Loucy (cell line): ENCODE measurements at regions not wholly inside any gene's neighbourhood (a gene's known extent, or its start where the extent isn't known, plus 50 kb on each side); places are given as distances from the start of the nearest gene placed in this dataset.

Experiments used
- EZH2phosphoT487 ChIP-seq: fragments of 200-600 bp; IDR thresholded peaks from 2 replicates; pipeline ENCODE4 v1.6.1; 2018; ENCODE audit warnings: antibody characterized with exemption, mild to moderate bottlenecking, moderate library complexity, borderline replicate concordance
- TF ChIP-seq, protein P1 (sequence below): fragments of 200-600 bp; sonication (generic); conservative IDR thresholded peaks from 2 replicates; pipeline ENCODE4 v1.5.1; 2014; ENCODE audit warnings: mild to moderate bottlenecking, antibody characterized with exemption, low read length

DNA sequence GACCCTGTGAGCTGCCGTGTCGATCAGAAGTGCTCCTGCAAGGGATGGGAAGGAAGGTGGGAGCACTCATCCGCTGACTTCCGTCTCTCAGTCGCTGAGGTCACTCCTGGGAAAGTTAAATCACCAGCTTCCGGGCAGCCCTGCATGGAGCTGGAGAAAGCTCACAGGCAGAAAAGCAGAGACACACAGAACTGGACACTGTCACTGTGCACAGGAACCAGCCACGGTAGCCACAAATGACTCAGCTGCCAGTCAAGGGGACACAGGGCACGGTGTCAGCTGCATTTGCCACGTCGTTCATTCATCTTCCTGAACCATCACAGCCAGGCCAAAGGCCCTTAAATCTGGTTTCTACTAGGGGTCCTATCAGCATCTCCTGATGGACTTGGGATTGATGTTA, 226.4 kb upstream of the PSMD7 start:
- TF ChIP-seq, protein P1, sequence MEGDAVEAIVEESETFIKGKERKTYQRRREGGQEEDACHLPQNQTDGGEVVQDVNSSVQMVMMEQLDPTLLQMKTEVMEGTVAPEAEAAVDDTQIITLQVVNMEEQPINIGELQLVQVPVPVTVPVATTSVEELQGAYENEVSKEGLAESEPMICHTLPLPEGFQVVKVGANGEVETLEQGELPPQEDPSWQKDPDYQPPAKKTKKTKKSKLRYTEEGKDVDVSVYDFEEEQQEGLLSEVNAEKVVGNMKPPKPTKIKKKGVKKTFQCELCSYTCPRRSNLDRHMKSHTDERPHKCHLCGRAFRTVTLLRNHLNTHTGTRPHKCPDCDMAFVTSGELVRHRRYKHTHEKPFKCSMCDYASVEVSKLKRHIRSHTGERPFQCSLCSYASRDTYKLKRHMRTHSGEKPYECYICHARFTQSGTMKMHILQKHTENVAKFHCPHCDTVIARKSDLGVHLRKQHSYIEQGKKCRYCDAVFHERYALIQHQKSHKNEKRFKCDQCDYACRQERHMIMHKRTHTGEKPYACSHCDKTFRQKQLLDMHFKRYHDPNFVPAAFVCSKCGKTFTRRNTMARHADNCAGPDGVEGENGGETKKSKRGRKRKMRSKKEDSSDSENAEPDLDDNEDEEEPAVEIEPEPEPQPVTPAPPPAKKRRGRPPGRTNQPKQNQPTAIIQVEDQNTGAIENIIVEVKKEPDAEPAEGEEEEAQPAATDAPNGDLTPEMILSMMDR, result no peak
- TF ChIP-seq EZH2phosphoT487, result no peak
